ENCODE measurements at regions not wholly inside any gene's neighbourhood (a gene's known extent, or its start where the extent isn't known, plus 50 kb on each side); places are given as distances from the start of the nearest gene placed in this dataset.

- no peak for DNase-seq (ENCODE audit: low read depth)
These were observed 707.8 kb upstream of the LMCD1 start for GRCh38 chr3:7793786-7794185.

GRCh38 chr3:7798276-7798675 is 703.3 kb upstream of the LMCD1 start:
- no peak for DNase-seq (ENCODE audit: low read depth)

GRCh38 chr3:7800006-7800780 is 701.4 kb upstream of the LMCD1 start:
- no peak for DNase-seq (ENCODE audit: low read depth)

- DNase-seq (ENCODE audit: low read depth), result no peak
These were observed 689.1 kb upstream of the LMCD1 start for GRCh38 chr3:7812490-7812889.

GRCh38 chr3:7813365-7813764 is 688.3 kb upstream of the LMCD1 start:
- no peak for DNase-seq (ENCODE audit: low read depth)

GRCh38 chr3:7817239-7817638 is 684.4 kb upstream of the LMCD1 start:
- no peak for DNase-seq (ENCODE audit: low read depth)

GRCh38 chr3:7820969-7821368 is 680.7 kb upstream of the LMCD1 start:
- no peak for DNase-seq (ENCODE audit: low read depth)

- DNase-seq (ENCODE audit: low read depth), result no peak
These were observed 679.8 kb upstream of the LMCD1 start for GRCh38 chr3:7821858-7822257.

- DNase-seq (ENCODE audit: low read depth), result no peak
These were observed 660.2 kb upstream of the LMCD1 start for GRCh38 chr3:7841451-7841850.

GRCh38 chr3:7843441-7843840 is 658.2 kb upstream of the LMCD1 start:
- no peak for DNase-seq (ENCODE audit: low read depth)

GRCh38 chr3:7847021-7847420 is 654.6 kb upstream of the LMCD1 start:
- DNase-seq (ENCODE audit: low read depth), result no peak

GRCh38 chr3:7847521-7847920 is 654.1 kb upstream of the LMCD1 start:
- DNase-seq (ENCODE audit: low read depth), result no peak

- DNase-seq (ENCODE audit: low read depth), result no peak
These were observed 647.4 kb upstream of the LMCD1 start for GRCh38 chr3:7854266-7854665.

- no peak for DNase-seq (ENCODE audit: low read depth)
These were observed 646.9 kb upstream of the LMCD1 start for GRCh38 chr3:7854721-7855120.

- DNase-seq (ENCODE audit: low read depth), result no peak
These were observed 636.0 kb upstream of the LMCD1 start for GRCh38 chr3:7865611-7866010.

GRCh38 chr3:7867587-7867986 is 634.0 kb upstream of the LMCD1 start:
- DNase-seq (ENCODE audit: low read depth), result no peak

- DNase-seq (ENCODE audit: low read depth), result no peak
These were observed 630.5 kb upstream of the LMCD1 start for GRCh38 chr3:7871003-7871560.

- DNase-seq (ENCODE audit: low read depth), result no peak
These were observed 627.5 kb upstream of the LMCD1 start for GRCh38 chr3:7874116-7874515.

GRCh38 chr3:7875925-7876324 is 625.7 kb upstream of the LMCD1 start:
- DNase-seq (ENCODE audit: low read depth), result no peak

GRCh38 chr3:7876741-7877297 is 624.8 kb upstream of the LMCD1 start:
- DNase-seq (ENCODE audit: low read depth), result peak; percentile 25

GRCh38 chr3:7877312-7877711 is 624.3 kb upstream of the LMCD1 start:
- DNase-seq (ENCODE audit: low read depth), result no peak

GRCh38 chr3:7879572-7879971 is 622.1 kb upstream of the LMCD1 start:
- no peak for DNase-seq (ENCODE audit: low read depth)

GRCh38 chr3:7881946-7882345 is 619.7 kb upstream of the LMCD1 start:
- no peak for DNase-seq (ENCODE audit: low read depth)

GRCh38 chr3:7897655-7898054 is 604.0 kb upstream of the LMCD1 start:
- DNase-seq (ENCODE audit: low read depth), result no peak

Data from stimulated activated CD8-positive, alpha-beta memory T cell treated with anti-CD3 and anti-CD28 coated beads, Interleukin-12 subunit alpha, Interleukin-12 subunit beta, amount 100 ng/mL, for 1 hour (primary cell).